PC-9 (cell line): ENCODE measurements at regions not wholly inside any gene's neighbourhood (a gene's known extent, or its start where the extent isn't known, plus 50 kb on each side); places are given as distances from the start of the nearest gene placed in this dataset.

ENCODE experiments used
- CTCF ChIP-seq: fragments of 200-600 bp; sonication (generic); conservative IDR thresholded peaks from 2 replicates; pipeline ENCODE4 v1.6.1; 2017; ENCODE audit warnings: mixed run types, antibody characterized with exemption, mild to moderate bottlenecking, moderate library complexity
- EZH2 ChIP-seq: fragments of 200-600 bp; sonication (generic); IDR thresholded peaks from 2 replicates; pipeline ENCODE4 v1.8.0; 2017; ENCODE audit warnings: antibody characterized with exemption, low read depth

DNA sequence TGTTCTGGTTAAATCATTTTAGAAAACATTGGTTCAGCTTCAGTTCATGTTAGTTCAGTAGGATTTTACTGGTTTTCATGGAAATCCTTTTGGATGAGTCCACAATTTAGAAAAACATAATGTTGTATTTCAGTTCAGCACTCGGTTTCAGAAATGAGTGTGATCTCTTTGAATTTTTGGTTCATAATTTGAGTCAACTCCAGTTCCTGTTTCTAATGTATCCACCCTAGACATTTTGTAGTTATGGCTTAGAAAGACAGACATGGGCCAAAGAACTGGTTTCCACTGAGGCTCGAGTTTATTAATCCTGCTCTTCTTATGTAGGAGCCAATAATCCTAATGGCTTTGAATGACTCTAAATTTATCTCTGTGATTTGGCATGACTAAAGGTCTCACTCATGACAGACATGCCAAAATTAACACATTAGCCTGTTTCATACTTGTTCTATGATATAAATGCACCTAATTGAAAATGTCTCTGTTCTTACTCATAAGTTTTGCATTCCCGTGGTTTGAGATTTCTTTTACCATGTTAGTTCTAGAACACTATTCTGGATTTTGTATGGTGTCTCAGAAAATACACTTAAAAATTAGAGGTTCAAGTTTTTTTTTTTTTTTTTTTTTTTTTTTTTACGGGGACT, 82.3 kb upstream of the SPRED2 start:
- TF ChIP-seq CTCF, result no peak
- no peak for TF ChIP-seq EZH2
